Pulmonary artery endothelial cell (primary cell): ENCODE measurements at regions not wholly inside any gene's neighbourhood (a gene's known extent, or its start where the extent isn't known, plus 50 kb on each side); places are given as distances from the start of the nearest gene placed in this dataset.
"Not testable (repeated sequence)": the region's sequence is repeated elsewhere in the genome, so short reads cannot be mapped to it uniquely, and the experiment has no call there.

Source experiments
- DNase-seq: peaks from one replicate; pipeline ENCODE4 v3.0.0-alpha.2; 2011; ENCODE audit warnings: low read depth, low spot score

GRCh38 chr19:27802293-27802692 lies 1410.7 kb downstream of the UQCRFS1 start:
- not testable (repeated sequence) for DNase-seq

- DNase-seq: no peak
Measured at GRCh38 chr19:27796540-27796939, 1416.4 kb downstream of the UQCRFS1 start.

- DNase-seq: no peak
Measured at GRCh38 chr19:27796073-27796472, 1416.9 kb downstream of the UQCRFS1 start.

GRCh38 chr19:27795369-27795768 lies 1417.6 kb downstream of the UQCRFS1 start:
- no peak for DNase-seq

- no peak for DNase-seq
Measured at GRCh38 chr19:27794494-27795042, 1418.4 kb downstream of the UQCRFS1 start.

- peak; percentile 75 for DNase-seq
Measured at GRCh38 chr19:27793644-27794493, 1419.1 kb downstream of the UQCRFS1 start.

GRCh38 chr19:27793128-27793643 lies 1419.8 kb downstream of the UQCRFS1 start:
- DNase-seq: no peak

- no peak for DNase-seq
Measured at GRCh38 chr19:27792576-27793127, 1420.3 kb downstream of the UQCRFS1 start.

GRCh38 chr19:27780367-27781075 lies 1432.4 kb downstream of the UQCRFS1 start:
- no peak for DNase-seq

- no peak for DNase-seq
Measured at GRCh38 chr19:27779954-27780353, 1433.0 kb downstream of the UQCRFS1 start.

- DNase-seq: no peak
Measured at GRCh38 chr19:27777726-27778125, 1435.2 kb downstream of the UQCRFS1 start.

GRCh38 chr19:27777242-27777641 lies 1435.7 kb downstream of the UQCRFS1 start:
- no peak for DNase-seq

- DNase-seq: no peak
Measured at GRCh38 chr19:27776524-27776923, 1436.4 kb downstream of the UQCRFS1 start.

GRCh38 chr19:27776020-27776419 lies 1436.9 kb downstream of the UQCRFS1 start:
- DNase-seq: no peak

GRCh38 chr19:27775395-27775794 lies 1437.6 kb downstream of the UQCRFS1 start:
- DNase-seq: no peak

GRCh38 chr19:27774827-27775226 lies 1438.1 kb downstream of the UQCRFS1 start:
- no peak for DNase-seq

- DNase-seq: no peak
Measured at GRCh38 chr19:27774337-27774736, 1438.6 kb downstream of the UQCRFS1 start.

GRCh38 chr19:27773318-27774094 lies 1439.4 kb downstream of the UQCRFS1 start:
- no peak for DNase-seq

- DNase-seq: no peak
Measured at GRCh38 chr19:27772059-27772458, 1440.9 kb downstream of the UQCRFS1 start.

GRCh38 chr19:27770095-27770494 lies 1442.9 kb downstream of the UQCRFS1 start:
- no peak for DNase-seq

GRCh38 chr19:27767234-27767633 lies 1445.7 kb downstream of the UQCRFS1 start:
- DNase-seq: no peak
